Left ventricle myocardium inferior (tissue), 1 donor: ENCODE measurements at regions not wholly inside any gene's neighbourhood (a gene's known extent, or its start where the extent isn't known, plus 50 kb on each side); places are given as distances from the start of the nearest gene placed in this dataset.
A peak's percentile ranks its signal among the peaks of the same experiment; 100 is the strongest.
"Not testable (repeated sequence)": the region's sequence is repeated elsewhere in the genome, so short reads cannot be mapped to it uniquely, and the experiment has no call there.

Experiments
- DNase-seq: peaks from one replicate; pipeline ENCODE4 v3.0.0-alpha.2; 2020
- H3K27ac ChIP-seq: fragments of 200-600 bp; replicated peaks from 2 replicates; pipeline ENCODE4 v1.8.0; 2021
- H3K27me3 ChIP-seq: fragments of 200-600 bp; 2 replicates; pipeline ENCODE4 v1.8.0; 2021; ENCODE audit warnings: low read depth
- H3K36me3 ChIP-seq: fragments of 200-600 bp; 2 replicates; pipeline ENCODE4 v1.8.0; 2021
- H3K4me1 ChIP-seq: fragments of 200-600 bp; 2 replicates; pipeline ENCODE4 v1.8.0; 2021
- H3K4me3 ChIP-seq: fragments of 200-600 bp; 2 replicates; pipeline ENCODE4 v1.8.0; 2021; ENCODE audit warnings: mild to moderate bottlenecking, moderate library complexity
- H3K9me3 ChIP-seq: fragments of 200-600 bp; replicated peaks from 2 replicates; pipeline ENCODE4 v1.8.0; 2021
- CTCF ChIP-seq: fragments of 200-600 bp; IDR thresholded peaks from 2 replicates; pipeline ENCODE4 v1.8.0; 2021; ENCODE audit warnings: antibody characterized with exemption, mild to moderate bottlenecking, borderline replicate concordance
- intact Hi-C: fragments of 100-400 bp; cut with micrococcal nuclease; formaldehyde crosslinking; loops from one replicate; pipeline ENCODE4 v1.11.0; 2022
- donor health status: DM: no; HTN: yes; CAD: no; lungs with severe emphysema.

- H3K4me3 ChIP-seq, result no peak overlapping the region
- intact Hi-C loops, result no loop called here
- no peak for TF ChIP-seq CTCF
- H3K27ac ChIP-seq, result no peak overlapping the region
- no peak for DNase-seq
- H3K27me3 ChIP-seq, result no peaks in the 10 kb centered on the region
- H3K9me3 ChIP-seq, result no peaks in the 10 kb centered on the region
- no peaks in the 10 kb centered on the region for H3K4me1 ChIP-seq
- no peaks in the 10 kb centered on the region for H3K36me3 ChIP-seq
Measured at GRCh38 chrY:9118704-9119103, 218.6 kb upstream of the TSPY4 start.

GRCh38 chrY:9124623-9125022 lies 212.6 kb upstream of the TSPY4 start:
- intact Hi-C loops, result no loop called here
- H3K27ac ChIP-seq, result no peak overlapping the region
- H3K27me3 ChIP-seq, result no peaks in the 10 kb centered on the region
- no peaks in the 10 kb centered on the region for H3K9me3 ChIP-seq
- H3K4me3 ChIP-seq, result no peak overlapping the region
- no peak for DNase-seq
- H3K4me1 ChIP-seq, result no peaks in the 10 kb centered on the region
- no peak for TF ChIP-seq CTCF
- H3K36me3 ChIP-seq, result no peaks in the 10 kb centered on the region

- intact Hi-C loops, result no loop called here
- H3K36me3 ChIP-seq, result no peaks in the 10 kb centered on the region
- no peak overlapping the region for H3K4me3 ChIP-seq
- H3K27me3 ChIP-seq, result no peaks in the 10 kb centered on the region
- TF ChIP-seq CTCF, result no peak
- DNase-seq, result no peak
- no peaks in the 10 kb centered on the region for H3K9me3 ChIP-seq
- no peak overlapping the region for H3K27ac ChIP-seq
- no peaks in the 10 kb centered on the region for H3K4me1 ChIP-seq
Measured at GRCh38 chrY:9126545-9126944, 210.7 kb upstream of the TSPY4 start.

GRCh38 chrY:9143366-9143765 lies 193.9 kb upstream of the TSPY4 start:
- H3K27ac ChIP-seq, H3K27me3 ChIP-seq, DNase-seq, H3K9me3 ChIP-seq, H3K36me3 ChIP-seq, H3K4me3 ChIP-seq, H3K4me1 ChIP-seq, intact Hi-C loops: not testable (repeated sequence)

GRCh38 chrY:9154552-9154951 lies 182.7 kb upstream of the TSPY4 start:
- H3K27me3 ChIP-seq, DNase-seq, H3K4me1 ChIP-seq, H3K27ac ChIP-seq, intact Hi-C loops, H3K36me3 ChIP-seq, H3K4me3 ChIP-seq: not testable (repeated sequence)
- peaks cover 12% of the 10 kb centered on the region for H3K9me3 ChIP-seq

- H3K4me3 ChIP-seq, result no peak overlapping the region
- no peak for TF ChIP-seq CTCF
- no peaks in the 10 kb centered on the region for H3K36me3 ChIP-seq
- H3K9me3 ChIP-seq, result peaks cover 12% of the 10 kb centered on the region
- DNase-seq, result no peak
- no peak overlapping the region for H3K27ac ChIP-seq
- intact Hi-C loops, result no loop called here
- H3K27me3 ChIP-seq, result no peaks in the 10 kb centered on the region
- no peaks in the 10 kb centered on the region for H3K4me1 ChIP-seq
Measured at GRCh38 chrY:9155721-9156120, 181.5 kb upstream of the TSPY4 start.

GRCh38 chrY:9158616-9159015 lies 178.6 kb upstream of the TSPY4 start:
- no peaks in the 10 kb centered on the region for H3K27me3 ChIP-seq
- DNase-seq, result no peak
- intact Hi-C loops, result no loop called here
- H3K4me1 ChIP-seq, result no peaks in the 10 kb centered on the region
- peaks cover 12% of the 10 kb centered on the region for H3K9me3 ChIP-seq
- no peak for TF ChIP-seq CTCF
- H3K36me3 ChIP-seq, result no peaks in the 10 kb centered on the region
- H3K4me3 ChIP-seq, result no peak overlapping the region
- H3K27ac ChIP-seq, result no peak overlapping the region

GRCh38 chrY:9160331-9160730 lies 176.9 kb upstream of the TSPY4 start:
- H3K4me1 ChIP-seq, DNase-seq, H3K27me3 ChIP-seq, intact Hi-C loops, H3K4me3 ChIP-seq, H3K36me3 ChIP-seq: not testable (repeated sequence)
- Histone ChIP-seq H3K9me3 (peaks cover 12% of the 10 kb centered on the region), H3K27ac (peak overlapping the region; percentile 67)

- H3K4me1 ChIP-seq, H3K4me3 ChIP-seq, intact Hi-C loops, H3K9me3 ChIP-seq, H3K27me3 ChIP-seq, H3K36me3 ChIP-seq: not testable (repeated sequence)
- peak; percentile 19 for DNase-seq
- peak overlapping the region; percentile 67 for H3K27ac ChIP-seq
Measured at GRCh38 chrY:9160976-9161375, 176.3 kb upstream of the TSPY4 start.
